ES-I3 (cell line): ENCODE measurements at regions not wholly inside any gene's neighbourhood (a gene's known extent, or its start where the extent isn't known, plus 50 kb on each side); places are given as distances from the start of the nearest gene placed in this dataset.

Source experiments
- H3K36me3 ChIP-seq: 2 replicates; pipeline ENCODE4 v1.6.1; 2013; ENCODE audit warnings: mild to moderate bottlenecking, low read length, control low read depth, moderate library complexity; ENCODE audit not compliant: insufficient read depth
- H3K4me1 ChIP-seq: 2 replicates; pipeline ENCODE4 v1.6.1; 2013; ENCODE audit warnings: mild to moderate bottlenecking, control low read depth, low read length; ENCODE audit not compliant: insufficient read depth
- H3K9ac ChIP-seq: 2 replicates; pipeline ENCODE4 v1.6.1; 2013; ENCODE audit warnings: low read depth, mild to moderate bottlenecking, low read length, moderate library complexity
- H3K9me3 ChIP-seq: 2 replicates; pipeline ENCODE4 v1.6.1; 2013; ENCODE audit warnings: mild to moderate bottlenecking, low read length, moderate library complexity; ENCODE audit not compliant: control insufficient read depth, insufficient read depth

- Histone ChIP-seq H3K9me3 (no peaks in the 10 kb centered on the region), H3K4me1 (no peaks in the 10 kb centered on the region), H3K36me3 (no peaks in the 10 kb centered on the region), H3K9ac (no peak overlapping the region)
These were observed 58.6 kb downstream of the LIG4 start for GRCh38 chr13:108156749-108157148.

- Histone ChIP-seq H3K4me1 (no peaks in the 10 kb centered on the region), H3K36me3 (no peaks in the 10 kb centered on the region), H3K9me3 (no peaks in the 10 kb centered on the region; the same call in none of the 2 replicates), H3K9ac (no peak overlapping the region)
These were observed 59.9 kb downstream of the LIG4 start for GRCh38 chr13:108155185-108156106.

GRCh38 chr13:108154421-108154858 is 60.9 kb downstream of the LIG4 start:
- Histone ChIP-seq H3K9ac (no peak overlapping the region), H3K36me3 (no peaks in the 10 kb centered on the region), H3K9me3 (no peaks in the 10 kb centered on the region; the same call in none of the 2 replicates), H3K4me1 (no peaks in the 10 kb centered on the region)

GRCh38 chr13:108146642-108147041 is 68.7 kb downstream of the LIG4 start:
- H3K9me3 ChIP-seq = no peaks in the 10 kb centered on the region; the same call in none of the 2 replicates
- H3K36me3 ChIP-seq = no peaks in the 10 kb centered on the region
- H3K9ac ChIP-seq = no peak overlapping the region
- H3K4me1 ChIP-seq = no peaks in the 10 kb centered on the region

- no peak overlapping the region for H3K9ac ChIP-seq
- H3K36me3 ChIP-seq = no peaks in the 10 kb centered on the region
- H3K4me1 ChIP-seq = no peaks in the 10 kb centered on the region
- no peaks in the 10 kb centered on the region for H3K9me3 ChIP-seq
These were observed 72.5 kb downstream of the LIG4 start for GRCh38 chr13:108142702-108143436.

GRCh38 chr13:108137176-108137575 is 78.2 kb downstream of the LIG4 start:
- H3K36me3 ChIP-seq = no peaks in the 10 kb centered on the region
- no peaks in the 10 kb centered on the region for H3K4me1 ChIP-seq
- no peak overlapping the region for H3K9ac ChIP-seq
- H3K9me3 ChIP-seq = no peaks in the 10 kb centered on the region

GRCh38 chr13:108127406-108127805 is 87.9 kb downstream of the LIG4 start:
- H3K9ac ChIP-seq = no peak overlapping the region
- no peaks in the 10 kb centered on the region for H3K9me3 ChIP-seq
- no peaks in the 10 kb centered on the region for H3K36me3 ChIP-seq
- H3K4me1 ChIP-seq = no peaks in the 10 kb centered on the region

- no peak overlapping the region for H3K9ac ChIP-seq
- H3K4me1 ChIP-seq = no peaks in the 10 kb centered on the region
- H3K36me3 ChIP-seq = no peaks in the 10 kb centered on the region
- no peaks in the 10 kb centered on the region for H3K9me3 ChIP-seq
These were observed 89.3 kb downstream of the LIG4 start for GRCh38 chr13:108126056-108126455.

GRCh38 chr13:108121406-108121805 is 93.9 kb downstream of the LIG4 start:
- Histone ChIP-seq H3K9me3 (no peaks in the 10 kb centered on the region), H3K4me1 (no peaks in the 10 kb centered on the region; the same call in 1 of the 2 replicates), H3K36me3 (no peaks in the 10 kb centered on the region), H3K9ac (no peak overlapping the region)

GRCh38 chr13:108120856-108121255 is 94.5 kb downstream of the LIG4 start:
- Histone ChIP-seq H3K36me3 (no peaks in the 10 kb centered on the region), H3K9me3 (no peaks in the 10 kb centered on the region), H3K9ac (peak overlapping the region; percentile 52; the same call in 1 of the 2 replicates), H3K4me1 (no peaks in the 10 kb centered on the region; the same call in 1 of the 2 replicates)

- H3K4me1 ChIP-seq = no peaks in the 10 kb centered on the region; the same call in 1 of the 2 replicates
- H3K9me3 ChIP-seq = no peaks in the 10 kb centered on the region
- peak overlapping the region; percentile 52; the same call in 1 of the 2 replicates for H3K9ac ChIP-seq
- H3K36me3 ChIP-seq = no peaks in the 10 kb centered on the region
These were observed 95.0 kb downstream of the LIG4 start for GRCh38 chr13:108120302-108120701.

GRCh38 chr13:108115738-108116137 is 99.6 kb downstream of the LIG4 start:
- Histone ChIP-seq H3K9ac (no peak overlapping the region), H3K36me3 (no peaks in the 10 kb centered on the region), H3K4me1 (no peaks in the 10 kb centered on the region; the same call in 1 of the 2 replicates), H3K9me3 (no peaks in the 10 kb centered on the region)

GRCh38 chr13:108113407-108113806 is 101.9 kb downstream of the LIG4 start:
- Histone ChIP-seq H3K9ac (no peak overlapping the region), H3K4me1 (no peaks in the 10 kb centered on the region), H3K36me3 (no peaks in the 10 kb centered on the region), H3K9me3 (no peaks in the 10 kb centered on the region)

GRCh38 chr13:108104736-108105135 is 110.6 kb downstream of the LIG4 start:
- Histone ChIP-seq H3K4me1 (peaks cover 3% of the 10 kb centered on the region; the same call in 1 of the 2 replicates), H3K9ac (no peak overlapping the region), H3K36me3 (no peaks in the 10 kb centered on the region), H3K9me3 (no peaks in the 10 kb centered on the region)
